ENCODE measurements at regions not wholly inside any gene's neighbourhood (a gene's known extent, or its start where the extent isn't known, plus 50 kb on each side); places are given as distances from the start of the nearest gene placed in this dataset.

DNA sequence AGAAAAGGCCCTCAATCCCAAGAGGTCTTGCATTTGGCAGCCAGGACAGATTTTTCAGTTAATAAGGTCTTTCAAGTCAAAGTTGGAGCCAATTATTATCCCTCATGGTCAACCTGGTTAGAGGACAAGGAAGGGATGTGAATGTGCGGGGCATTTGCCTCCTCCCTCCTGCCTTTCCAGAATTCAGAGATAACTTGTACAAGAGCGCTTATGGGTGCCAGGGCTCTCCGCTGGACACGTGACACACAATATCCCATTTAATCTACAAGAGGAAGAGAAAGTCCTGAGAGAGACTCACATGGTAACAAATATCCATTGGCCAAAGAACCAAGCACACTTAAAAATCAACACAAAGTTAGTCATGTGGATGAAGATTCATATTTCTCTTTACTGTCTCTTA is 78.5 kb upstream of the ST8SIA2 start:
- TF ChIP-seq EZH2phosphoT487 (IDR thresholded peaks at IDR 0.05; ENCODE audit: borderline replicate concordance, low read length) = no peak
- TF ChIP-seq, protein P1, sequence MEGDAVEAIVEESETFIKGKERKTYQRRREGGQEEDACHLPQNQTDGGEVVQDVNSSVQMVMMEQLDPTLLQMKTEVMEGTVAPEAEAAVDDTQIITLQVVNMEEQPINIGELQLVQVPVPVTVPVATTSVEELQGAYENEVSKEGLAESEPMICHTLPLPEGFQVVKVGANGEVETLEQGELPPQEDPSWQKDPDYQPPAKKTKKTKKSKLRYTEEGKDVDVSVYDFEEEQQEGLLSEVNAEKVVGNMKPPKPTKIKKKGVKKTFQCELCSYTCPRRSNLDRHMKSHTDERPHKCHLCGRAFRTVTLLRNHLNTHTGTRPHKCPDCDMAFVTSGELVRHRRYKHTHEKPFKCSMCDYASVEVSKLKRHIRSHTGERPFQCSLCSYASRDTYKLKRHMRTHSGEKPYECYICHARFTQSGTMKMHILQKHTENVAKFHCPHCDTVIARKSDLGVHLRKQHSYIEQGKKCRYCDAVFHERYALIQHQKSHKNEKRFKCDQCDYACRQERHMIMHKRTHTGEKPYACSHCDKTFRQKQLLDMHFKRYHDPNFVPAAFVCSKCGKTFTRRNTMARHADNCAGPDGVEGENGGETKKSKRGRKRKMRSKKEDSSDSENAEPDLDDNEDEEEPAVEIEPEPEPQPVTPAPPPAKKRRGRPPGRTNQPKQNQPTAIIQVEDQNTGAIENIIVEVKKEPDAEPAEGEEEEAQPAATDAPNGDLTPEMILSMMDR (conservative IDR thresholded peaks at IDR 0.05; ENCODE audit: low read depth, low read length) = no peak
- no peak for TF ChIP-seq EZH2 (IDR thresholded peaks at IDR 0.05; ENCODE audit: low read length, unreplicated experiment)
